ENCODE measurements at regions not wholly inside any gene's neighbourhood (a gene's known extent, or its start where the extent isn't known, plus 50 kb on each side); places are given as distances from the start of the nearest gene placed in this dataset.
A peak's percentile ranks its signal among the peaks of the same experiment; 100 is the strongest.

GRCh38 chr4:178280362-178280761 lies 838.1 kb upstream of the AGA start:
- intact Hi-C loops (cut with DNase I): no loop called here
- no peak for ATAC-seq
- WGBS: 31% methylated on average over 4 of the region's 4 CpGs
- Histone ChIP-seq H3K27me3 (ENCODE audit: control insufficient read depth, insufficient read depth) (no peaks in the 10 kb centered on the region), H3K9me3 (ENCODE audit: control insufficient read depth, low read length) (no peaks in the 10 kb centered on the region), H3K4me1 (ENCODE audit: control insufficient read depth, insufficient read depth, low read length) (no peaks in the 10 kb centered on the region), H3K4me3 (ENCODE audit: low read length) (no peak overlapping the region), H3K27ac (ENCODE audit: low read length) (no peak overlapping the region)
- no peak for DNase-seq

- DNase-seq (no peak), ATAC-seq (no peak)
- Histone ChIP-seq H3K27ac (ENCODE audit: low read length) (no peak overlapping the region), H3K27me3 (ENCODE audit: control insufficient read depth, insufficient read depth) (no peaks in the 10 kb centered on the region), H3K4me3 (ENCODE audit: low read length) (no peak overlapping the region), H3K4me1 (ENCODE audit: control insufficient read depth, insufficient read depth, low read length) (no peaks in the 10 kb centered on the region), H3K9me3 (ENCODE audit: control insufficient read depth, low read length) (no peaks in the 10 kb centered on the region)
- intact Hi-C loops (cut with DNase I): no loop called here
These were observed 846.2 kb upstream of the AGA start for GRCh38 chr4:178288462-178288861.

- DNase-seq (no peak), ATAC-seq (no peak)
- intact Hi-C loops (cut with DNase I): no loop called here
- WGBS: 80% methylated on average over 6 of the region's 6 CpGs
- H3K27ac ChIP-seq (ENCODE audit: low read length): no peak overlapping the region
- H3K9me3 ChIP-seq (ENCODE audit: control insufficient read depth, low read length): no peaks in the 10 kb centered on the region
- no peaks in the 10 kb centered on the region for H3K4me1 ChIP-seq (ENCODE audit: control insufficient read depth, insufficient read depth, low read length)
- H3K4me3 ChIP-seq (ENCODE audit: low read length): no peak overlapping the region
- H3K27me3 ChIP-seq (ENCODE audit: control insufficient read depth, insufficient read depth): no peaks in the 10 kb centered on the region
These were observed 851.4 kb upstream of the AGA start for GRCh38 chr4:178293601-178294000.

- no peak for DNase-seq
- 85% methylated on average over 1 of the region's 1 CpG for WGBS
- H3K27ac ChIP-seq (ENCODE audit: low read length): no peak overlapping the region
- no peaks in the 10 kb centered on the region for H3K9me3 ChIP-seq (ENCODE audit: control insufficient read depth, low read length)
- ATAC-seq: no peak
- no peaks in the 10 kb centered on the region for H3K27me3 ChIP-seq (ENCODE audit: control insufficient read depth, insufficient read depth)
- no peaks in the 10 kb centered on the region for H3K4me1 ChIP-seq (ENCODE audit: control insufficient read depth, insufficient read depth, low read length)
- H3K4me3 ChIP-seq (ENCODE audit: low read length): no peak overlapping the region
- intact Hi-C loops (cut with DNase I): no loop called here
These were observed 854.4 kb upstream of the AGA start for GRCh38 chr4:178296669-178297068.

- Histone ChIP-seq H3K27me3 (ENCODE audit: control insufficient read depth, insufficient read depth) (no peaks in the 10 kb centered on the region), H3K9me3 (ENCODE audit: control insufficient read depth, low read length) (no peaks in the 10 kb centered on the region), H3K4me3 (ENCODE audit: low read length) (no peak overlapping the region), H3K27ac (ENCODE audit: low read length) (no peak overlapping the region), H3K4me1 (ENCODE audit: control insufficient read depth, insufficient read depth, low read length) (no peaks in the 10 kb centered on the region)
- peak in 1 of 2 donors; percentile 26 for ATAC-seq
- intact Hi-C loops (cut with DNase I): no loop called here
- no peak for DNase-seq
- WGBS: 24% methylated on average over 3 of the region's 3 CpGs
These were observed 864.3 kb upstream of the AGA start for GRCh38 chr4:178306565-178306964.

- Histone ChIP-seq H3K27me3 (ENCODE audit: control insufficient read depth, insufficient read depth) (no peaks in the 10 kb centered on the region), H3K4me3 (ENCODE audit: low read length) (no peak overlapping the region), H3K9me3 (ENCODE audit: control insufficient read depth, low read length) (no peaks in the 10 kb centered on the region), H3K4me1 (ENCODE audit: control insufficient read depth, insufficient read depth, low read length) (no peaks in the 10 kb centered on the region), H3K27ac (ENCODE audit: low read length) (no peak overlapping the region)
- DNase-seq (no peak), ATAC-seq (no peak)
- 44% methylated on average over 2 of the region's 2 CpGs for WGBS
- intact Hi-C loops (cut with DNase I): no loop called here
These were observed 867.7 kb upstream of the AGA start for GRCh38 chr4:178309890-178310289.

GRCh38 chr4:178311997-178312396 lies 869.8 kb upstream of the AGA start:
- no peak overlapping the region for H3K4me3 ChIP-seq (ENCODE audit: low read length)
- H3K9me3 ChIP-seq (ENCODE audit: control insufficient read depth, low read length): no peaks in the 10 kb centered on the region
- intact Hi-C loops (cut with DNase I): no loop called here
- 73% methylated on average over 2 of the region's 2 CpGs for WGBS
- H3K27ac ChIP-seq (ENCODE audit: low read length): no peak overlapping the region
- ATAC-seq: no peak
- H3K4me1 ChIP-seq (ENCODE audit: control insufficient read depth, insufficient read depth, low read length): no peaks in the 10 kb centered on the region
- H3K27me3 ChIP-seq (ENCODE audit: control insufficient read depth, insufficient read depth): no peaks in the 10 kb centered on the region
- DNase-seq: no peak

- no peaks in the 10 kb centered on the region for H3K27me3 ChIP-seq (ENCODE audit: control insufficient read depth, insufficient read depth)
- WGBS: 84% methylated on average over 3 of the region's 3 CpGs
- H3K4me3 ChIP-seq (ENCODE audit: low read length): no peak overlapping the region
- intact Hi-C loops (cut with DNase I): no loop called here
- no peak for ATAC-seq
- no peak for DNase-seq
- no peaks in the 10 kb centered on the region for H3K4me1 ChIP-seq (ENCODE audit: control insufficient read depth, insufficient read depth, low read length)
- H3K27ac ChIP-seq (ENCODE audit: low read length): no peak overlapping the region
- H3K9me3 ChIP-seq (ENCODE audit: control insufficient read depth, low read length): peaks cover 1% of the 10 kb centered on the region
These were observed 872.0 kb upstream of the AGA start for GRCh38 chr4:178314287-178314686.

GRCh38 chr4:178316211-178316610 lies 874.0 kb upstream of the AGA start:
- no peak overlapping the region for H3K27ac ChIP-seq (ENCODE audit: low read length)
- intact Hi-C loops (cut with DNase I): no loop called here
- 45% methylated on average over 2 of the region's 2 CpGs for WGBS
- no peak overlapping the region for H3K4me3 ChIP-seq (ENCODE audit: low read length)
- H3K27me3 ChIP-seq (ENCODE audit: control insufficient read depth, insufficient read depth): no peaks in the 10 kb centered on the region
- peaks cover 3% of the 10 kb centered on the region for H3K9me3 ChIP-seq (ENCODE audit: control insufficient read depth, low read length)
- no peak for ATAC-seq
- H3K4me1 ChIP-seq (ENCODE audit: control insufficient read depth, insufficient read depth, low read length): no peaks in the 10 kb centered on the region
- DNase-seq: no peak

GRCh38 chr4:178320003-178320402 lies 877.8 kb upstream of the AGA start:
- WGBS: 88% methylated on average over 1 of the region's 1 CpG
- ATAC-seq: no peak
- no peak for DNase-seq

GRCh38 chr4:178322524-178323183 lies 880.4 kb upstream of the AGA start:
- 80% methylated on average over 5 of the region's 5 CpGs for WGBS
- intact Hi-C loops (cut with DNase I): no loop called here

More at GRCh38 chr4:178320003-178320402, 877.8 kb upstream of the AGA start:
- no peak overlapping the region for H3K27ac ChIP-seq (ENCODE audit: low read length)
- H3K9me3 ChIP-seq (ENCODE audit: control insufficient read depth, low read length): peaks cover 3% of the 10 kb centered on the region
- no peaks in the 10 kb centered on the region for H3K27me3 ChIP-seq (ENCODE audit: control insufficient read depth, insufficient read depth)
- intact Hi-C loops (cut with DNase I): loop anchor here in 1 of 4 donors (2.0 kb wide), 1 partner anchor 25 kb away; no protein-coding TSS in a partner anchor
- no peaks in the 10 kb centered on the region for H3K4me1 ChIP-seq (ENCODE audit: control insufficient read depth, insufficient read depth, low read length)
- no peak overlapping the region for H3K4me3 ChIP-seq (ENCODE audit: low read length)

More at GRCh38 chr4:178322524-178323183, 880.4 kb upstream of the AGA start:
- Histone ChIP-seq H3K27me3 (ENCODE audit: control insufficient read depth, insufficient read depth) (no peaks in the 10 kb centered on the region), H3K9me3 (ENCODE audit: control insufficient read depth, low read length) (peaks cover 3% of the 10 kb centered on the region), H3K27ac (ENCODE audit: low read length) (no peak overlapping the region), H3K4me3 (ENCODE audit: low read length) (no peak overlapping the region), H3K4me1 (ENCODE audit: control insufficient read depth, insufficient read depth, low read length) (no peaks in the 10 kb centered on the region)
- ATAC-seq (no peak), DNase-seq (no peak)
